Endothelial cell of umbilical vein (primary cell): ENCODE measurements at regions not wholly inside any gene's neighbourhood (a gene's known extent, or its start where the extent isn't known, plus 50 kb on each side); places are given as distances from the start of the nearest gene placed in this dataset.

Experiments used
- BruUV-seq: library from RNA; stranded (reverse); fragments of 400-500 nt; replicated peaks from 2 replicates; lab custom pipeline; 2021; lab: Mats Ljungman, UMichigan
- CTCF ChIA-PET: fragments of 300-600, 350-600 bp; sonication (Branson Sonifier 250); formaldehyde crosslinking; loops from one replicate; lab custom pipeline; 2021; ENCODE audit warnings: antibody characterized with exemption, inconsistent platforms; lab: Charles Lee
- POLR2A ChIA-PET: fragments of 300-600, 350-600 bp; sonication (Branson Sonifier 250); formaldehyde crosslinking; loops from one replicate; lab custom pipeline; 2021; ENCODE audit warnings: antibody characterized with exemption, inconsistent platforms; lab: Charles Lee
- DNase-seq: peaks from one replicate; pipeline ENCODE4 v3.0.0-alpha.2; 2011; ENCODE audit warnings: low read depth, low spot score
- FAIRE-seq: peaks from 2 replicates; lab custom pipeline; 2011; peaks lifted over from hg19 to GRCh38; lab: Jason Lieb, UNC
- H2AFZ ChIP-seq: 2 replicates; pipeline ENCODE4 v1.6.0; 2012; ENCODE audit warnings: low read depth, low read length, control low read depth, inconsistent platforms
- H3K27ac ChIP-seq: 2 replicates; pipeline ENCODE4 v1.5.1; 2011; ENCODE audit warnings: low read depth, mild to moderate bottlenecking, control low read depth, low read length, moderate library complexity; ENCODE audit not compliant: insufficient read depth
- H3K27me3 ChIP-seq, 2 experiments: 2 replicates each; pipeline versions ENCODE4 v1.6.0 to v1.6.1; 2011; ENCODE audit warnings: low read length in 2 of 2, mixed read lengths in 1 of 2; ENCODE audit not compliant: control insufficient read depth in 2 of 2, insufficient read depth in 2 of 2
- H3K36me3 ChIP-seq, 2 experiments: 2 replicates in 1 of 2; 3 replicates in 1 of 2; pipeline ENCODE4 v1.5.1; 2011; ENCODE audit warnings: low read length in 2 of 2, mild to moderate bottlenecking in 1 of 2, moderate library complexity in 1 of 2; ENCODE audit not compliant: control insufficient read depth in 2 of 2, insufficient read depth in 2 of 2; ENCODE audit errors: extremely low read depth in 1 of 2
- H3K4me1 ChIP-seq: 3 replicates; pipeline ENCODE4 v1.5.1; 2011; ENCODE audit warnings: mild to moderate bottlenecking, low read length; ENCODE audit not compliant: control insufficient read depth, insufficient read depth; ENCODE audit errors: extremely low read depth
- H3K4me2 ChIP-seq: 2 replicates; pipeline ENCODE4 v1.6.1; 2011; ENCODE audit warnings: low read length, control low read depth, mixed read lengths; ENCODE audit not compliant: insufficient read depth
- H3K4me3 ChIP-seq, 3 experiments: fragments of 200-600 bp in 1 of 3; sonication (generic), shearing (Covaris generic) in 1 of 3; replicated peaks in 1 of 3; 2 replicates each; pipeline ENCODE4 v1.5.1; 2011 to 2016; ENCODE audit warnings: control low read depth in 3 of 3, low read length in 3 of 3, mild to moderate bottlenecking in 2 of 3, inconsistent platforms in 1 of 3, low read depth in 1 of 3, moderate library complexity in 1 of 3; ENCODE audit not compliant: insufficient read depth in 1 of 3
- H3K79me2 ChIP-seq: 2 replicates; pipeline ENCODE4 v1.6.0; 2012; ENCODE audit warnings: low read length, inconsistent platforms; ENCODE audit not compliant: control insufficient read depth, insufficient read depth
- H3K9ac ChIP-seq: replicated peaks from 2 replicates; pipeline ENCODE3; 2011; ENCODE audit warnings: low read length, control low read depth; ENCODE audit not compliant: insufficient read depth; ENCODE audit errors: extremely low read depth
- H3K9me1 ChIP-seq: replicated peaks from 3 replicates; pipeline ENCODE4 v1.6.0; 2011; ENCODE audit warnings: mild to moderate bottlenecking, low read length; ENCODE audit not compliant: control insufficient read depth, insufficient read depth; ENCODE audit errors: extremely low read depth
- H3K9me3 ChIP-seq: replicated peaks from 2 replicates; pipeline ENCODE4 v1.5.1; 2012; ENCODE audit warnings: low read length, inconsistent platforms; ENCODE audit not compliant: control insufficient read depth, insufficient read depth
- H4K20me1 ChIP-seq: replicated peaks from 2 replicates; pipeline ENCODE3; 2011; ENCODE audit warnings: mild to moderate bottlenecking, low read length; ENCODE audit not compliant: control insufficient read depth, insufficient read depth; ENCODE audit errors: extremely low read depth
- EZH2 ChIP-seq: IDR thresholded peaks from 2 replicates; pipeline ENCODE4 v1.6.1; 2012; ENCODE audit warnings: borderline replicate concordance, low read depth, mild to moderate bottlenecking, moderate library complexity, low read length, inconsistent platforms; ENCODE audit not compliant: severe bottlenecking
- FOS ChIP-seq: IDR thresholded peaks from 2 replicates; pipeline ENCODE4 v1.6.1; 2011; ENCODE audit warnings: mild to moderate bottlenecking, low read length, moderate library complexity, borderline replicate concordance; ENCODE audit not compliant: insufficient read depth
- GATA2 ChIP-seq: IDR thresholded peaks from 2 replicates; pipeline ENCODE4 v1.7.0; 2011; ENCODE audit warnings: low read depth, mild to moderate bottlenecking, moderate library complexity, mixed read lengths, low read length; ENCODE audit not compliant: insufficient read length, insufficient read depth
- JUN ChIP-seq: IDR thresholded peaks from 2 replicates; pipeline ENCODE4 v1.6.1; 2011; ENCODE audit warnings: borderline replicate concordance, low read depth; ENCODE audit not compliant: insufficient read length, insufficient read depth
- MYC ChIP-seq: IDR thresholded peaks from one replicate; pipeline ENCODE4 v1.6.1; 2011; ENCODE audit warnings: mild to moderate bottlenecking, low read depth, low read length
- POLR2A ChIP-seq: IDR thresholded peaks from 2 replicates; pipeline ENCODE4 v1.6.1; 2012; ENCODE audit warnings: low read depth, mild to moderate bottlenecking, control low read depth, low read length
- POLR2AphosphoS5 ChIP-seq: IDR thresholded peaks from 2 replicates; pipeline ENCODE4 v1.6.1; 2012; ENCODE audit warnings: low read depth, mild to moderate bottlenecking, control low read depth, low read length, moderate library complexity; ENCODE audit not compliant: insufficient read depth
- dilution Hi-C: fragments of 300-500 bp; cut with MboI; formaldehyde crosslinking; loops from one replicate; pipeline ENCODE4 v1.15.0; 2019; ENCODE audit warnings: low sequenced_read_pairs; ENCODE audit not compliant: extremely low pct_ligation_motif_present
- intact Hi-C: fragments of 100-400 bp; cut with micrococcal nuclease; formaldehyde crosslinking; loops from one replicate; pipeline ENCODE4 v1.10.0; 2022
- TF ChIP-seq, protein P1 (sequence below), 2 donors: IDR thresholded peaks; 1 replicate in 1 of 2; 2 replicates in 1 of 2; pipeline ENCODE4 v1.5.1; 2011; ENCODE audit warnings: low read length in 2 of 2, mild to moderate bottlenecking in 2 of 2, moderate library complexity in 2 of 2, control low read depth in 1 of 2, inconsistent platforms in 1 of 2, low read depth in 1 of 2; ENCODE audit not compliant: insufficient read depth in 1 of 2; ENCODE audit errors: extremely low read depth in 1 of 2
- TF ChIP-seq, protein P2 (sequence below): IDR thresholded peaks from 2 replicates; pipeline ENCODE4 v1.6.1; 2011; ENCODE audit not compliant: insufficient read depth, insufficient read length

DNA sequence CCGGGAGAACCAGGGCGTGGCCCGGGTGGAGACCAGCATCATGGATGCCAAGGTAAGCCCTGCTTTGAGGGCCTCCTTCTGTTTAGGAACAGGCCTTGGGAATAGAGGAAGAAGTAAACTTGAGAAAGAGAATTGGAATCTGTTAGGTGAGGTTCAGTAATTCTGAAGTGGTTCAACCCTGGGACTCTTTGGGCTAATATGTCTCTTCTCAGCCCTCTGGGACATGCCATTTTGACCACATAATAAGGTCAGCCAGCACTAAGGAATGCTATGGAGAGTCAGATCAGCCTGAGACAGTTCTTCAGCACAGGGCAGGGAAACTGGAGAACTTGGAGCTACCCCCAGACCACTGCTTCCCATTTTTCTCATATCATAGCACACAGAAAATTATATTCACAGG, 63.3 kb upstream of the PRPS1 start:
- TF ChIP-seq, protein P1, sequence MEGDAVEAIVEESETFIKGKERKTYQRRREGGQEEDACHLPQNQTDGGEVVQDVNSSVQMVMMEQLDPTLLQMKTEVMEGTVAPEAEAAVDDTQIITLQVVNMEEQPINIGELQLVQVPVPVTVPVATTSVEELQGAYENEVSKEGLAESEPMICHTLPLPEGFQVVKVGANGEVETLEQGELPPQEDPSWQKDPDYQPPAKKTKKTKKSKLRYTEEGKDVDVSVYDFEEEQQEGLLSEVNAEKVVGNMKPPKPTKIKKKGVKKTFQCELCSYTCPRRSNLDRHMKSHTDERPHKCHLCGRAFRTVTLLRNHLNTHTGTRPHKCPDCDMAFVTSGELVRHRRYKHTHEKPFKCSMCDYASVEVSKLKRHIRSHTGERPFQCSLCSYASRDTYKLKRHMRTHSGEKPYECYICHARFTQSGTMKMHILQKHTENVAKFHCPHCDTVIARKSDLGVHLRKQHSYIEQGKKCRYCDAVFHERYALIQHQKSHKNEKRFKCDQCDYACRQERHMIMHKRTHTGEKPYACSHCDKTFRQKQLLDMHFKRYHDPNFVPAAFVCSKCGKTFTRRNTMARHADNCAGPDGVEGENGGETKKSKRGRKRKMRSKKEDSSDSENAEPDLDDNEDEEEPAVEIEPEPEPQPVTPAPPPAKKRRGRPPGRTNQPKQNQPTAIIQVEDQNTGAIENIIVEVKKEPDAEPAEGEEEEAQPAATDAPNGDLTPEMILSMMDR (IDR thresholded peaks at IDR 0.05; ENCODE audit: extremely low read depth in 1 of 2, insufficient read depth in 1 of 2, low read depth in 1 of 2, low read length in 2 of 2), result no peak
- TF ChIP-seq POLR2AphosphoS5 (no peak), GATA2 (no peak), POLR2A (no peak), FOS (no peak), MYC (no peak), EZH2 (no peak), JUN (no peak)
- TF ChIP-seq, protein P2, sequence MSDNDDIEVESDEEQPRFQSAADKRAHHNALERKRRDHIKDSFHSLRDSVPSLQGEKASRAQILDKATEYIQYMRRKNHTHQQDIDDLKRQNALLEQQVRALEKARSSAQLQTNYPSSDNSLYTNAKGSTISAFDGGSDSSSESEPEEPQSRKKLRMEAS, result no peak
- no peak overlapping the region for H3K27ac ChIP-seq

More for the DNA sequence above, 63.3 kb upstream of the PRPS1 start:
- no TSS peak for BruUV-seq
- dilution Hi-C loops, result no loop called here
- Histone ChIP-seq H3K9ac (no peak overlapping the region), H3K9me3 (no peaks in the 10 kb centered on the region), H3K9me1 (no peaks in the 10 kb centered on the region), H3K36me3 (no peaks in the 10 kb centered on the region), H3K4me1 (no peaks in the 10 kb centered on the region), H3K4me3 (no peak overlapping the region), H3K79me2 (no peaks in the 10 kb centered on the region), H2AFZ (no peak overlapping the region), H3K27me3 (no peaks in the 10 kb centered on the region), H3K4me2 (no peak overlapping the region), H4K20me1 (no peaks in the 10 kb centered on the region)
- POLR2A ChIA-PET, result no interaction called here
- FAIRE-seq, result no peak
- CTCF ChIA-PET, result no interaction called here
- intact Hi-C loops, result no loop called here
- DNase-seq, result no peak
